ENCODE measurements at regions not wholly inside any gene's neighbourhood (a gene's known extent, or its start where the extent isn't known, plus 50 kb on each side); places are given as distances from the start of the nearest gene placed in this dataset.

DNA sequence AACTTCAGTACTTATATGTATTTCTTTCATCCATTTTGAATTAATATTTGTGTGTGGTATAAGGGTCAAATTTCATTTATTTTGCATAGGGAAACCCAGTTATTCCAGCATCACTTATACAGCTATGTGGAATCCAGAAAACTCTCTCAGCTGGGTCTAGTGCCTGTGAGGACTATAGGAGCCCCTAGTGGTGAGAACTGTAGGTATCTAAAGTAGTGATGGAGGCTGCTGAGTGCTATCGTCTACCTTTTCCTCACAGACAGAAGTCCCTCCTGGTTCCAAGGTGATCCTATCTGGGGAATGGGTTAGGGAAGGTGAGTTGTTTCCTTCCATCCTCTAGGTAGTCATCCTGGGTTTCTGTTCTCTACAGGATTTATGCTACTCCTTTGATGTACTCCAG lies 352.0 kb upstream of the C1orf87 start:
- no peak overlapping the region for H3K4me3 ChIP-seq (ENCODE audit: low read depth, low read length)
- DNase-seq (ENCODE audit: low read depth), result no peak
- TF ChIP-seq, protein P1, sequence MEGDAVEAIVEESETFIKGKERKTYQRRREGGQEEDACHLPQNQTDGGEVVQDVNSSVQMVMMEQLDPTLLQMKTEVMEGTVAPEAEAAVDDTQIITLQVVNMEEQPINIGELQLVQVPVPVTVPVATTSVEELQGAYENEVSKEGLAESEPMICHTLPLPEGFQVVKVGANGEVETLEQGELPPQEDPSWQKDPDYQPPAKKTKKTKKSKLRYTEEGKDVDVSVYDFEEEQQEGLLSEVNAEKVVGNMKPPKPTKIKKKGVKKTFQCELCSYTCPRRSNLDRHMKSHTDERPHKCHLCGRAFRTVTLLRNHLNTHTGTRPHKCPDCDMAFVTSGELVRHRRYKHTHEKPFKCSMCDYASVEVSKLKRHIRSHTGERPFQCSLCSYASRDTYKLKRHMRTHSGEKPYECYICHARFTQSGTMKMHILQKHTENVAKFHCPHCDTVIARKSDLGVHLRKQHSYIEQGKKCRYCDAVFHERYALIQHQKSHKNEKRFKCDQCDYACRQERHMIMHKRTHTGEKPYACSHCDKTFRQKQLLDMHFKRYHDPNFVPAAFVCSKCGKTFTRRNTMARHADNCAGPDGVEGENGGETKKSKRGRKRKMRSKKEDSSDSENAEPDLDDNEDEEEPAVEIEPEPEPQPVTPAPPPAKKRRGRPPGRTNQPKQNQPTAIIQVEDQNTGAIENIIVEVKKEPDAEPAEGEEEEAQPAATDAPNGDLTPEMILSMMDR (IDR thresholded peaks at IDR 0.05; ENCODE audit: control insufficient read depth, extremely low read depth, insufficient read depth), result peak; percentile 36

DNA sequence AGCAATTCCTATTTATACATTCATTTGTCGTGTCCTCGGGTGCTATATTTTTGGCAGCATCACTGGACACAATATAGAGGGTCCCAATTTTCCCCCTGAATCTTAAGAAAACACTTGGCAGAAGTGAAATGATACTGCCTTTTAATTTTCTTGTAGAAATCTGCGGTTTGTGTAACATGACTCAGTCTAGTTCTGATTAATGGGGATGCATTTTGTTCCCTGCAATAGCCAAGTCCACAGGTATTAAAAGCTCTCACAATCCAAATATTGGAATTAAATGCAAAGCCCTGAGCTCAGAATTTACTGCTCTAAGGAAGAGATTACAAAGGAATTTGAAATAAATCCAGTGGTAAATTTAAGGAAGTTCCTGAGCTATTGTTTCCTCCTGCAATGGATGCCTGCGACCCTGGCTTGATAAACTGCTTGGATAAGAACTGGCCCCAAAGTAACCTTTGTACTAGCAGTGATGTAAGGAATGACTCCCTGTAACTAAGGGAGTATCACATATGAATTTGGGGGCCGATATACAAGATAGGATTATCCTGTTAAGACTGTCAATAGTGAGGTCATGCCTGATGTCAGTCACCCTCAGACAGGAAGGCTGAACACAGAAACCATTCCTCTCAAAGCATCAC lies 349.7 kb upstream of the C1orf87 start:
- DNase-seq (ENCODE audit: low read depth), result no peak
- TF ChIP-seq, protein P1 (IDR thresholded peaks at IDR 0.05; ENCODE audit: control insufficient read depth, extremely low read depth, insufficient read depth), result no peak
- H3K4me3 ChIP-seq (ENCODE audit: low read depth, low read length), result no peak overlapping the region

DNA sequence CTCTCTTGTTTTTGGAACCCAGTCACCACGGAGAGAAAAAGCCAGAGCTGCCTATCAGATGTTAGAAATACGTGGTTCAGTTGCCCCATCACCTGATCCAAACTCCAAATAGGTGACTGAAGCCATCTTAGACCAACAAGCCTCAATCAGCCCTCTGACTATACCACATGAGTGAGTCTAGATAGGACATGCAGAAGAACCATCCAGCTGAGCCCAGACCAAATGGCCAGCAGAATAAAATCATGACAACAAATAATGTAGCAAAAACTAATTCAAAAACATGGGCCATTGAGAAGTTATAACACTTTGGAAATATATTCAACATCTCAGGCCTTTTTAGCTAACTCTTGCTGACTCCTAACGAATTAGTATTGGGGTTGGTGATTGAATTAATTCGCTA lies 348.4 kb upstream of the C1orf87 start:
- TF ChIP-seq, protein P1 (IDR thresholded peaks at IDR 0.05; ENCODE audit: control insufficient read depth, extremely low read depth, insufficient read depth), result no peak
- H3K4me3 ChIP-seq (ENCODE audit: low read depth, low read length), result no peak overlapping the region

DNA sequence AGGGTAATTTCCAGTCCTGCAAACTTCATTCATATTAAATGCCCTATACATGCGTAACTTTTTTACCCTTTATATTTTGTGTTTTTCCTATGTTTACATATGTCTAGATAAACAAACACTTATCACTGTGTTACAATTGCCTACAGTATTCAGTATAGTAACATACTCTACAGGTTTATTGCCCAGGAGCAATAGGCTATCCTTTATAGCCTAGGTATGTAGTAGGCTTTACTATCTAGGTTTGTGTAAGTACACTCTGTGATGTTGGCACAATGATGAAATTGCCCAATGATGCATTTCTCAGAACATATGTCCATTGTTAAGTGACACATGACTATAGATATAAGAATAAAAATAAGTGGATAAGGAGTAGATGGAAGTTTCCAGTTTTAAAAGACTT lies 345.5 kb upstream of the C1orf87 start:
- DNase-seq (ENCODE audit: low read depth), result no peak
- TF ChIP-seq, protein P1 (IDR thresholded peaks at IDR 0.05; ENCODE audit: control insufficient read depth, extremely low read depth, insufficient read depth), result no peak
- H3K4me3 ChIP-seq (ENCODE audit: low read depth, low read length), result no peak overlapping the region

More for the DNA sequence above, 348.4 kb upstream of the C1orf87 start:
- DNase-seq (ENCODE audit: low read depth), result no peak

DNA sequence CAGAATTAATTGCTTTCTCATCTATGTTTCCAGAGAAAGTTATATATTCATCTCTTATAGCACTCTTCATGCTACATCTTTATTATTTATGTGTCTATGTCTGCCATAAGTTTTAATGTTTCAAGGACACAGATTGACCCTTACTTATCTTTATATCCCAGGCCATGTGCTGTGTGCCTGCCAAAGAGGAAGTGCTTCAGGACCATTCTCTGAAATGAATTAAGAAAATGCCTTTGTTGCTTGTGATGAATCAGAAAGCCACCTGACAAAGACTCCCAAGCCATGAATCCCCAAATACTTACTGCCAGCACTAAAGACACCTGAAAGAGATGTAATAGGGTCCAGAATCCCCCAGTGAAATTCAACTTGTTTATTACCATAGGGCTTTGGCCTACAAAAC lies 342.1 kb upstream of the C1orf87 start:
- TF ChIP-seq, protein P1 (IDR thresholded peaks at IDR 0.05; ENCODE audit: control insufficient read depth, extremely low read depth, insufficient read depth), result no peak
- DNase-seq (ENCODE audit: low read depth), result no peak
- H3K4me3 ChIP-seq (ENCODE audit: low read depth, low read length), result no peak overlapping the region

DNA sequence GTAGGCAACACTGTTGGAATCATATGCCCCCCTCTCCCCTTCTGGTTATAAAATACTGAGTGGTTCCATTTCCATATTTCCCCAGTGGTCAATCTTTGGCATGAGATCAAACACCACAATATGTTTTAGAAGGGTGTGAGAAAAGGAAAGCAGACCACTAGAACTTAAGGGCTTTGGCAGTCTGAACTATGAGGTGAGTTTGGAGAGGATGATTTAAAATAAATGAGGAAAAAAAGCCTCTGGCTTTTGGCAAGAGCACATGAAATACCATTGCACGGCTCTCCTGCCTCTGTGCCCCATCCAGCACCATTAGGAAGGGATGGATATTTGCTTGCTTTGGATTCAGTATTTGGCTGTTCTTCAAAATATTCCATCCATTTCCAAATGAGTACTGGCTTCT lies 339.5 kb upstream of the C1orf87 start:
- no peak for DNase-seq (ENCODE audit: low read depth)
- no peak overlapping the region for H3K4me3 ChIP-seq (ENCODE audit: low read depth, low read length)
- TF ChIP-seq, protein P1 (IDR thresholded peaks at IDR 0.05; ENCODE audit: control insufficient read depth, extremely low read depth, insufficient read depth), result no peak

DNA sequence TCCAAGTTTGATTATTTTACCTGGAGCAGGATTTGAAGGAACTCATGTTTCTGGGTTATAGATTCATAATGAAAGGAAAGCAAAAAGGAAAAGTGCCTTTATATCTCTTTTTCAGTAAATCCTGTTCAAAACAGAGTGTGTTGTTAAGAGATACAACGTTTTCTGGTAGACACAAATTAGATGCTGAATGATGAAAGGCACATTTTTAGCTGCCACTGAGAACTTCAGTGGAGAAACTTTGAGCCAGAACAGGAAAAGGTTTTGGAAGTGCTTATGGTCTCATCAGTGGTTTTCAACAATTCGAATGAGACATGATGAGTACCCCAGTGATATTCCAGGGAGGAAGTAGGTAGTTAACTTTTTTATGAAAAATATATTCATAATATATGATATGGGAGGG lies 338.0 kb upstream of the C1orf87 start:
- DNase-seq (ENCODE audit: low read depth), result no peak
- TF ChIP-seq, protein P1 (IDR thresholded peaks at IDR 0.05; ENCODE audit: control insufficient read depth, extremely low read depth, insufficient read depth), result no peak
- no peak overlapping the region for H3K4me3 ChIP-seq (ENCODE audit: low read depth, low read length)
